ENCODE measurements at regions not wholly inside any gene's neighbourhood (a gene's known extent, or its start where the extent isn't known, plus 50 kb on each side); places are given as distances from the start of the nearest gene placed in this dataset.

DNA sequence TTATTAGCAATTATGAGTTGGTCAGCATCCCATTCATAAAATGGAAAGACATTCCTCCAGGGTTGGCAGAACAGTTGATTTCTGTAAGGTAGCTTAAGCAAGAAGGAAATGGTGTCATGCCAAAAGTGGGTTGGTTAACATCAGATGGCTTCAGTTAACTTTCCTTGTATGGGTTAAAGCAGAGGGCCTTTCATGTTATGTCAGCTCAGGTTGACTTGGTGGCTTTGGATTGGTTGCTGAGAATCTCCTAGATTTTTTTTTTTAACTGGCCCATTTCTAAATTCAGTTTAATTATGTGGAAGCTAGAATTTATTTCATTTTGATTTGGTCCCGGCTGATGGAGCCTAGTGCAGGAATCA is 87.8 kb downstream of the BBS10 start:
- no peaks in the 10 kb centered on the region for H3K4me1 ChIP-seq (ENCODE audit: insufficient read depth, low read length)
- H3K4me3 ChIP-seq (replicated peaks in 1 of 3; ENCODE audit: insufficient read depth in 1 of 3, low read depth in 2 of 3, low read length in 3 of 3) = no peak overlapping the region
- no peak overlapping the region for H2AFZ ChIP-seq (ENCODE audit: low read length)
- no peak for DNase-seq (ENCODE audit: low spot score)
- BruUV-seq (replicated peaks) = no TSS peak
- no peaks in the 10 kb centered on the region for H3K79me2 ChIP-seq (ENCODE audit: insufficient read depth, low read length)
- ATAC-seq = no peak
- TF ChIP-seq GPBP1L1 (CRISPR knock-in tag; IDR thresholded peaks at IDR 0.05) = no peak
- TF ChIP-seq, protein P1, sequence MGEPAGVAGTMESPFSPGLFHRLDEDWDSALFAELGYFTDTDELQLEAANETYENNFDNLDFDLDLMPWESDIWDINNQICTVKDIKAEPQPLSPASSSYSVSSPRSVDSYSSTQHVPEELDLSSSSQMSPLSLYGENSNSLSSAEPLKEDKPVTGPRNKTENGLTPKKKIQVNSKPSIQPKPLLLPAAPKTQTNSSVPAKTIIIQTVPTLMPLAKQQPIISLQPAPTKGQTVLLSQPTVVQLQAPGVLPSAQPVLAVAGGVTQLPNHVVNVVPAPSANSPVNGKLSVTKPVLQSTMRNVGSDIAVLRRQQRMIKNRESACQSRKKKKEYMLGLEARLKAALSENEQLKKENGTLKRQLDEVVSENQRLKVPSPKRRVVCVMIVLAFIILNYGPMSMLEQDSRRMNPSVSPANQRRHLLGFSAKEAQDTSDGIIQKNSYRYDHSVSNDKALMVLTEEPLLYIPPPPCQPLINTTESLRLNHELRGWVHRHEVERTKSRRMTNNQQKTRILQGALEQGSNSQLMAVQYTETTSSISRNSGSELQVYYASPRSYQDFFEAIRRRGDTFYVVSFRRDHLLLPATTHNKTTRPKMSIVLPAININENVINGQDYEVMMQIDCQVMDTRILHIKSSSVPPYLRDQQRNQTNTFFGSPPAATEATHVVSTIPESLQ (CRISPR knock-in tag; conservative IDR thresholded peaks at IDR 0.05) = no peak
- no peak for TF ChIP-seq NFYB (CRISPR knock-in tag; IDR thresholded peaks at IDR 0.05)
- TF ChIP-seq HNRNPLL (IDR thresholded peaks at IDR 0.05; ENCODE audit: low read depth, low read length, poor library complexity, severe bottlenecking) = no peak
- TF ChIP-seq GABPA (IDR thresholded peaks at IDR 0.05; ENCODE audit: low read depth, low read length) = no peak
- TF ChIP-seq GABPA (CRISPR knock-in tag; IDR thresholded peaks at IDR 0.05; ENCODE audit: low read depth) = no peak
- no peak for TF ChIP-seq FOSL2 (CRISPR knock-in tag; IDR thresholded peaks at IDR 0.05)
- no peak for TF ChIP-seq POGZ (CRISPR knock-in tag; IDR thresholded peaks at IDR 0.05)
- TF ChIP-seq ZFP1 (CRISPR knock-in tag; IDR thresholded peaks at IDR 0.05) = no peak
- no peak for TF ChIP-seq CEBPB (IDR thresholded peaks at IDR 0.05; ENCODE audit: borderline replicate concordance, low read depth, low read length)
- TF ChIP-seq HOXD1 (CRISPR knock-in tag; IDR thresholded peaks at IDR 0.05) = no peak
- no peak for TF ChIP-seq REPIN1 (CRISPR knock-in tag; IDR thresholded peaks at IDR 0.05; ENCODE audit: borderline replicate concordance, low read depth)
- TF ChIP-seq ZNF605 (CRISPR knock-in tag; IDR thresholded peaks at IDR 0.05) = no peak
- TF ChIP-seq ZBTB10 (CRISPR knock-in tag; IDR thresholded peaks at IDR 0.05; ENCODE audit: borderline replicate concordance) = no peak
- no peak for TF ChIP-seq HOXA9 (CRISPR knock-in tag; IDR thresholded peaks at IDR 0.05; ENCODE audit: borderline replicate concordance)
- no peaks in the 10 kb centered on the region for H3K9me3 ChIP-seq (ENCODE audit: low read length)
- no peaks in the 10 kb centered on the region; a peak in 1 of 5 replicates for H3K27me3 ChIP-seq (ENCODE audit: control insufficient read depth in 1 of 2, insufficient read depth in 2 of 2, low read length in 2 of 2)
- no peak overlapping the region for H3K27ac ChIP-seq (ENCODE audit: extremely low read length, insufficient read depth, low read length)
- ChIA-PET CTCF (ENCODE audit: low intra/inter-chr PET ratio, low total read pairs) (no interaction called here), POLR2A (no interaction called here)
- in situ Hi-C loops (cut with HindIII; ENCODE audit: extremely low pct_ligation_motif_present, low pct_unique_long_range_greater_than_20kb) (no loop called here), intact Hi-C loops (cut with micrococcal nuclease; ENCODE audit: unreplicated experiment) (no loop called here)
- H3K36me3 ChIP-seq (replicated peaks in 1 of 2; ENCODE audit: control insufficient read depth in 1 of 2, insufficient read depth in 2 of 2, low read length in 2 of 2) = no peaks in the 10 kb centered on the region
- FAIRE-seq = no peak
- no peak overlapping the region for H3K9ac ChIP-seq (ENCODE audit: insufficient read depth, low read depth, low read length)
- no peaks in the 10 kb centered on the region for H4K20me1 ChIP-seq (ENCODE audit: insufficient read depth, low read length)
- no peak overlapping the region for H3K4me2 ChIP-seq (ENCODE audit: low read depth, low read length)
- 4% methylated on average over 1 of the region's 1 CpG for WGBS (ENCODE audit: low lambda C conversion rate)
